ENCODE measurements at regions not wholly inside any gene's neighbourhood (a gene's known extent, or its start where the extent isn't known, plus 50 kb on each side); places are given as distances from the start of the nearest gene placed in this dataset.

- Histone ChIP-seq H3K4me3 (no peak overlapping the region), H3K27me3 (no peaks in the 10 kb centered on the region), H3K9me3 (no peaks in the 10 kb centered on the region), H3K4me1 (no peaks in the 10 kb centered on the region), H3K36me3 (no peaks in the 10 kb centered on the region), H3K27ac (no peak overlapping the region)
- TF ChIP-seq POLR2A (IDR thresholded peaks at IDR 0.05) (no peak), POLR2AphosphoS5 (IDR thresholded peaks at IDR 0.05) (no peak), CTCF (IDR thresholded peaks at IDR 0.05) (no peak), EP300 (IDR thresholded peaks at IDR 0.05; ENCODE audit: low read depth) (no peak)
- intact Hi-C loops (cut with DNase I; ENCODE audit: low total_unique reads) = no loop called here
- in situ Hi-C loops (cut with MboI; ENCODE audit: low pct_ligation_motif_present in 1 of 4, low pct_unique_long_range_greater_than_20kb in 1 of 4, low sequenced_read_pairs in 3 of 4) = no loop called here
- WGBS, 2 donors (ENCODE audit: low coverage in 1 of 2) = 61 to 100% methylated on average over 1 to 2 of the region's 2 CpGs
- no peak for DNase-seq
Measured at GRCh38 chr3:160057331-160057730, 68.7 kb downstream of the IL12A start.

- H3K36me3 ChIP-seq = no peaks in the 10 kb centered on the region
- no peaks in the 10 kb centered on the region for H3K9me3 ChIP-seq
- H3K4me3 ChIP-seq = no peak overlapping the region
- H3K4me1 ChIP-seq = no peaks in the 10 kb centered on the region
- 92% methylated on average over 27 of the region's 32 CpGs; no CpG with 5 or more reads in 1 of the 2 donors for WGBS, 2 donors (ENCODE audit: low coverage in 1 of 2)
- in situ Hi-C loops (cut with MboI; ENCODE audit: low pct_ligation_motif_present in 1 of 4, low pct_unique_long_range_greater_than_20kb in 1 of 4, low sequenced_read_pairs in 3 of 4) = no loop called here
- no peak overlapping the region for H3K27ac ChIP-seq
- DNase-seq = no peak
- intact Hi-C loops (cut with DNase I; ENCODE audit: low total_unique reads) = no loop called here
- no peaks in the 10 kb centered on the region for H3K27me3 ChIP-seq
- TF ChIP-seq CTCF (IDR thresholded peaks at IDR 0.05) (no peak), EP300 (IDR thresholded peaks at IDR 0.05; ENCODE audit: low read depth) (no peak), POLR2AphosphoS5 (IDR thresholded peaks at IDR 0.05) (no peak), POLR2A (IDR thresholded peaks at IDR 0.05) (no peak)
Measured at GRCh38 chr3:160060409-160061027, 71.9 kb downstream of the IL12A start.

GRCh38 chr3:160061525-160061924 is 72.9 kb downstream of the IL12A start:
- Histone ChIP-seq H3K9me3 (no peaks in the 10 kb centered on the region), H3K4me1 (no peaks in the 10 kb centered on the region), H3K4me3 (no peak overlapping the region), H3K27ac (no peak overlapping the region), H3K27me3 (no peaks in the 10 kb centered on the region), H3K36me3 (no peaks in the 10 kb centered on the region)
- in situ Hi-C loops (cut with MboI; ENCODE audit: low pct_ligation_motif_present in 1 of 4, low pct_unique_long_range_greater_than_20kb in 1 of 4, low sequenced_read_pairs in 3 of 4) (no loop called here), intact Hi-C loops (cut with DNase I; ENCODE audit: low total_unique reads) (no loop called here)
- TF ChIP-seq POLR2A (IDR thresholded peaks at IDR 0.05) (no peak), POLR2AphosphoS5 (IDR thresholded peaks at IDR 0.05) (no peak), EP300 (IDR thresholded peaks at IDR 0.05; ENCODE audit: low read depth) (no peak), CTCF (IDR thresholded peaks at IDR 0.05) (no peak)
- DNase-seq = no peak
- WGBS, 2 donors (ENCODE audit: low coverage in 1 of 2) = 79 to 82% methylated on average over 8 to 12 of the region's 12 CpGs

- in situ Hi-C loops (cut with MboI; ENCODE audit: low pct_ligation_motif_present in 1 of 4, low pct_unique_long_range_greater_than_20kb in 1 of 4, low sequenced_read_pairs in 3 of 4) = no loop called here
- DNase-seq = no peak
- Histone ChIP-seq H3K36me3 (no peaks in the 10 kb centered on the region), H3K27me3 (no peaks in the 10 kb centered on the region), H3K4me1 (no peaks in the 10 kb centered on the region), H3K9me3 (no peaks in the 10 kb centered on the region), H3K4me3 (no peak overlapping the region), H3K27ac (no peak overlapping the region)
- 70 to 79% methylated on average over 2 to 4 of the region's 4 CpGs for WGBS, 2 donors (ENCODE audit: low coverage in 1 of 2)
- TF ChIP-seq POLR2A (IDR thresholded peaks at IDR 0.05) (no peak), CTCF (IDR thresholded peaks at IDR 0.05) (no peak), EP300 (IDR thresholded peaks at IDR 0.05; ENCODE audit: low read depth) (no peak), POLR2AphosphoS5 (IDR thresholded peaks at IDR 0.05) (no peak)
- intact Hi-C loops (cut with DNase I; ENCODE audit: low total_unique reads) = no loop called here
Measured at GRCh38 chr3:160065282-160065681, 76.6 kb downstream of the IL12A start.

Data from transverse colon (tissue), 4 donors.